Astrocyte (in vitro differentiated cells and primary cell): ENCODE measurements at regions not wholly inside any gene's neighbourhood (a gene's known extent, or its start where the extent isn't known, plus 50 kb on each side); places are given as distances from the start of the nearest gene placed in this dataset.
"Not testable (repeated sequence)": the region's sequence is repeated elsewhere in the genome, so short reads cannot be mapped to it uniquely, and the experiment has no call there.

Source experiments
- EZH2 ChIP-seq: IDR thresholded peaks from 2 replicates; pipeline ENCODE4 v1.6.1; 2012; ENCODE audit warnings: mild to moderate bottlenecking, low read length, inconsistent platforms; ENCODE audit not compliant: insufficient read depth
- TF ChIP-seq, protein P1 (sequence below): IDR thresholded peaks from 2 replicates; pipeline ENCODE4 v1.5.1; 2011; ENCODE audit warnings: low read depth, mild to moderate bottlenecking, inconsistent platforms, low read length, moderate library complexity; ENCODE audit not compliant: insufficient read depth

DNA sequence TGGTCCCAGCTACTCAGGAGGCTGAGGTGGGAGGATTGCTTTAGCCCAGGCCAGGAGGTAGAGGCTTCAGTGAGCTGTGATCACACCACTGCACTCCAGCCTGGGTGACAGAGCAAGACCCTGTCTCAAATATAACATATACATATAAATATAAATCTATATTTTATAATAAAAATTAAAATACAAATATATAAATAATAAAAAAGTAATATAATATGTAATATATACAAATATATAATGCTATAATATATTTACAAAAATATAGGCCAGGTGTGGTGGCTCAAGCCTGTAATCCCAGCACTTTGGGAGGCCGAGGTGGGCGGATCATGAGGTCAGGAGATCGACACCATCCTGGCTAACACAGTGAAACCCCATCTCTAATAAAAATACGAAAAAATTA lies 131.4 kb downstream of the MFAP3L start:
- TF ChIP-seq, protein P1, sequence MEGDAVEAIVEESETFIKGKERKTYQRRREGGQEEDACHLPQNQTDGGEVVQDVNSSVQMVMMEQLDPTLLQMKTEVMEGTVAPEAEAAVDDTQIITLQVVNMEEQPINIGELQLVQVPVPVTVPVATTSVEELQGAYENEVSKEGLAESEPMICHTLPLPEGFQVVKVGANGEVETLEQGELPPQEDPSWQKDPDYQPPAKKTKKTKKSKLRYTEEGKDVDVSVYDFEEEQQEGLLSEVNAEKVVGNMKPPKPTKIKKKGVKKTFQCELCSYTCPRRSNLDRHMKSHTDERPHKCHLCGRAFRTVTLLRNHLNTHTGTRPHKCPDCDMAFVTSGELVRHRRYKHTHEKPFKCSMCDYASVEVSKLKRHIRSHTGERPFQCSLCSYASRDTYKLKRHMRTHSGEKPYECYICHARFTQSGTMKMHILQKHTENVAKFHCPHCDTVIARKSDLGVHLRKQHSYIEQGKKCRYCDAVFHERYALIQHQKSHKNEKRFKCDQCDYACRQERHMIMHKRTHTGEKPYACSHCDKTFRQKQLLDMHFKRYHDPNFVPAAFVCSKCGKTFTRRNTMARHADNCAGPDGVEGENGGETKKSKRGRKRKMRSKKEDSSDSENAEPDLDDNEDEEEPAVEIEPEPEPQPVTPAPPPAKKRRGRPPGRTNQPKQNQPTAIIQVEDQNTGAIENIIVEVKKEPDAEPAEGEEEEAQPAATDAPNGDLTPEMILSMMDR: not testable (repeated sequence)
- not testable (repeated sequence) for TF ChIP-seq EZH2
